Body of pancreas (tissue), 4 donors: ENCODE measurements at regions not wholly inside any gene's neighbourhood (a gene's known extent, or its start where the extent isn't known, plus 50 kb on each side); places are given as distances from the start of the nearest gene placed in this dataset.

Experiments used
- ATAC-seq: fragments of 150-250 bp; one replicate; pipeline ENCODE4 v1.9.1; 2016
- DNase-seq, 4 donors: peaks; one replicate each; pipeline ENCODE4 v3.0.0-alpha.2; 2019
- H3K27ac ChIP-seq, 4 donors: fragments of 200-600 bp; sonication (generic); 1 replicate in 3 of 4; 2 replicates in 1 of 4; pipeline versions ENCODE4 v1.5.1 to v1.6.1; 2016 to 2019; ENCODE audit warnings: mild to moderate bottlenecking in 1 of 4, mixed read lengths in 1 of 4, moderate library complexity in 1 of 4
- H3K27me3 ChIP-seq, 2 donors: fragments of 200-600 bp; sonication (generic); one replicate each; pipeline ENCODE4 v1.6.0; 2016; ENCODE audit warnings: mild to moderate bottlenecking in 1 of 2
- H3K36me3 ChIP-seq, 2 donors: fragments of 200-600 bp; sonication (generic); replicated peaks in 1 of 2; 2 replicates each; pipeline ENCODE4 v1.5.1; 2016; ENCODE audit warnings: low read depth in 2 of 2; ENCODE audit not compliant: insufficient read depth in 1 of 2
- H3K4me1 ChIP-seq: fragments of 200-600 bp; sonication (generic); one replicate; pipeline ENCODE4 v1.6.0; 2016
- H3K4me3 ChIP-seq, 2 donors: fragments of 200-600 bp; sonication (generic); 1 replicate in 1 of 2; 2 replicates in 1 of 2; pipeline ENCODE4 v1.5.1; 2016 to 2019
- H3K9me3 ChIP-seq, 3 donors: fragments of 200-600 bp; sonication (generic); 1 replicate in 2 of 3; 2 replicates in 1 of 3; pipeline ENCODE4 v1.5.1; 2016
- CTCF ChIP-seq, 7 experiments: fragments of 450-650 bp in 4 of 7; fragments of 200-600 bp in 3 of 7; sonication (generic) in 3 of 7; IDR thresholded peaks; one replicate each; pipeline ENCODE4 v1.5.1; 2016 to 2019; ENCODE audit warnings: antibody characterized with exemption in 7 of 7
- POLR2A ChIP-seq, 3 donors: fragments of 450-650 bp; IDR thresholded peaks; one replicate each; pipeline ENCODE4 v1.6.1; 2016; ENCODE audit warnings: antibody characterized with exemption in 3 of 3, mild to moderate bottlenecking in 2 of 3
- WGBS, 2 donors: methylation state at CpG; one replicate each; pipeline ENCODE4 v1.1.5; 2017; 5-methylcytosine and 5-hydroxymethylcytosine counted together
- intact Hi-C: fragments of 100-400 bp; cut with DNase I; formaldehyde crosslinking; loops from one replicate; pipeline ENCODE4 v1.15.1; 2023

GRCh38 chr11:25612806-25613205, 719.1 kb upstream of the ANO3 start:
- TF ChIP-seq POLR2A (IDR thresholded peaks at IDR 0.05), result no peak
- H3K27me3 ChIP-seq, result no peaks in the 10 kb centered on the region
- H3K9me3 ChIP-seq, result no peaks in the 10 kb centered on the region
- ATAC-seq (no peak), DNase-seq (no peak)
- no peak overlapping the region for H3K4me3 ChIP-seq
- no peaks in the 10 kb centered on the region for H3K36me3 ChIP-seq
- H3K4me1 ChIP-seq, result no peaks in the 10 kb centered on the region
- WGBS, 2 donors, result 35 to 40% methylated on average over 3 of the region's 3 CpGs
- H3K27ac ChIP-seq, result no peak overlapping the region
- intact Hi-C loops, result no loop called here

- Histone ChIP-seq H3K27ac (no peak overlapping the region), H3K9me3 (no peaks in the 10 kb centered on the region), H3K27me3 (no peaks in the 10 kb centered on the region), H3K4me1 (no peaks in the 10 kb centered on the region), H3K36me3 (no peaks in the 10 kb centered on the region), H3K4me3 (no peak overlapping the region)
- intact Hi-C loops, result no loop called here
- DNase-seq, result no peak
- no peak for TF ChIP-seq POLR2A (IDR thresholded peaks at IDR 0.05)
- TF ChIP-seq CTCF (IDR thresholded peaks at IDR 0.05), result no peak
- WGBS, 2 donors, result 39 to 45% methylated on average over 1 of the region's 1 CpG
- ATAC-seq, result no peak
Measured at GRCh38 chr11:25613451-25613850, 718.5 kb upstream of the ANO3 start.

GRCh38 chr11:25613865-25614264, 718.1 kb upstream of the ANO3 start:
- intact Hi-C loops, result no loop called here

GRCh38 chr11:25615069-25615468, 716.9 kb upstream of the ANO3 start:
- 43 to 50% methylated on average over 2 of the region's 2 CpGs for WGBS, 2 donors
- DNase-seq, result no peak
- H3K27me3 ChIP-seq, result no peaks in the 10 kb centered on the region
- no peak overlapping the region for H3K27ac ChIP-seq
- intact Hi-C loops, result no loop called here
- ATAC-seq, result no peak
- no peaks in the 10 kb centered on the region for H3K36me3 ChIP-seq
- TF ChIP-seq POLR2A (IDR thresholded peaks at IDR 0.05) (no peak), CTCF (IDR thresholded peaks at IDR 0.05) (no peak)
- H3K4me3 ChIP-seq, result no peak overlapping the region
- H3K4me1 ChIP-seq, result no peaks in the 10 kb centered on the region
- no peaks in the 10 kb centered on the region for H3K9me3 ChIP-seq

More at GRCh38 chr11:25613865-25614264, 718.1 kb upstream of the ANO3 start:
- TF ChIP-seq POLR2A (IDR thresholded peaks at IDR 0.05) (no peak), CTCF (IDR thresholded peaks at IDR 0.05) (no peak)
- no peak for DNase-seq
- Histone ChIP-seq H3K36me3 (no peaks in the 10 kb centered on the region), H3K27me3 (no peaks in the 10 kb centered on the region), H3K27ac (no peak overlapping the region), H3K9me3 (no peaks in the 10 kb centered on the region), H3K4me3 (no peak overlapping the region), H3K4me1 (no peaks in the 10 kb centered on the region)
- no peak for ATAC-seq
- 59 to 73% methylated on average over 4 of the region's 4 CpGs for WGBS, 2 donors

- Histone ChIP-seq H3K4me3 (no peak overlapping the region), H3K27me3 (no peaks in the 10 kb centered on the region), H3K9me3 (no peaks in the 10 kb centered on the region), H3K4me1 (no peaks in the 10 kb centered on the region), H3K36me3 (no peaks in the 10 kb centered on the region), H3K27ac (no peak overlapping the region)
- DNase-seq (no peak), ATAC-seq (no peak)
- TF ChIP-seq CTCF (IDR thresholded peaks at IDR 0.05) (no peak), POLR2A (IDR thresholded peaks at IDR 0.05) (no peak)
- intact Hi-C loops, result no loop called here
- WGBS, 2 donors, result 55 to 70% methylated on average over 2 of the region's 2 CpGs
Measured at GRCh38 chr11:25615841-25616240, 716.1 kb upstream of the ANO3 start.
